Ectodermal cell (in vitro differentiated cells): ENCODE measurements at regions not wholly inside any gene's neighbourhood (a gene's known extent, or its start where the extent isn't known, plus 50 kb on each side); places are given as distances from the start of the nearest gene placed in this dataset.

ENCODE experiments used
- H3K27ac ChIP-seq: 2 replicates; pipeline ENCODE4 v1.7.0; 2013; ENCODE audit warnings: mild to moderate bottlenecking, low read depth, low read length; ENCODE audit not compliant: insufficient read depth, poor library complexity, severe bottlenecking
- H3K27me3 ChIP-seq: 2 replicates; pipeline ENCODE4 v1.7.0; 2013; ENCODE audit warnings: mild to moderate bottlenecking, low read length; ENCODE audit not compliant: insufficient read depth, control insufficient read depth, poor library complexity, severe bottlenecking
- H3K36me3 ChIP-seq: one replicate; pipeline ENCODE4 v1.7.0; 2013; ENCODE audit warnings: low read length; ENCODE audit not compliant: control insufficient read depth, insufficient read depth
- H3K4me1 ChIP-seq: one replicate; pipeline ENCODE4 v1.7.0; 2013; ENCODE audit warnings: low read length; ENCODE audit not compliant: control insufficient read depth, insufficient read depth
- H3K4me3 ChIP-seq: 2 replicates; pipeline ENCODE4 v1.7.0; 2013; ENCODE audit warnings: low read depth, low read length, control low read depth; ENCODE audit not compliant: insufficient read depth
- H3K9me3 ChIP-seq: 2 replicates; pipeline ENCODE4 v1.7.0; 2013; ENCODE audit warnings: mild to moderate bottlenecking, low read length, moderate library complexity; ENCODE audit not compliant: control insufficient read depth
- WGBS, 2 experiments: methylation state at CpG; one replicate each; pipeline ENCODE4 v1.1.7; 2013; ENCODE audit warnings: missing lambda C conversion rate in 2 of 2; 5-methylcytosine and 5-hydroxymethylcytosine counted together

DNA sequence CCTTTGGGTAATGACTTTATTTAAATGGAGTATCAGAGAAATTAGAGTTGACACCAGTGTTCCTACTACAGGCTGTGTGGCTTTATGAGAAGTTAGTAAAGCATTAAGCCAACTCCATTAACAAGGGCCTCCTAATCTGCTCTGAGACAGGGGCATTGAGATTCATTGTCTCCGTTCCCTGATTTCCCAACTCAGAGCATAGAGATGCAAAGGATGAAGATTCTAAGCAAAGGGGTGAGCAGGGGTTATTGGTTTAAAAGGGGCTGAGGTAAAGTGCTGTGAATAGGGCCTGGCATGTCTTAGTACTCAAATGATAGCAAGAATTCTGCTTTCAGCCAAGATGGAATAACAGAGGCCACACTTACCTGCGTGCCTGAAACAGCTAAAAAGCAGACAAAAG lies 428.4 kb downstream of the PTPRU start:
- no peaks in the 10 kb centered on the region for H3K27me3 ChIP-seq
- H3K9me3 ChIP-seq = no peaks in the 10 kb centered on the region
- H3K36me3 ChIP-seq = no peaks in the 10 kb centered on the region
- WGBS, 2 experiments = 65% methylated on average over 2 of the region's 2 CpGs
- no peak overlapping the region for H3K4me3 ChIP-seq
- peaks cover 5% of the 10 kb centered on the region for H3K4me1 ChIP-seq
- H3K27ac ChIP-seq = no peak overlapping the region

GRCh38 chr1:29658688-29659087 lies 422.4 kb downstream of the PTPRU start:
- Histone ChIP-seq H3K27me3 (no peaks in the 10 kb centered on the region), H3K9me3 (no peaks in the 10 kb centered on the region), H3K27ac (no peak overlapping the region), H3K4me1 (no peaks in the 10 kb centered on the region), H3K36me3 (no peaks in the 10 kb centered on the region), H3K4me3 (no peak overlapping the region)
- 85% methylated on average over 1 of the region's 1 CpG; no CpG with 5 or more reads in 1 of the 2 experiments for WGBS, 2 experiments

DNA sequence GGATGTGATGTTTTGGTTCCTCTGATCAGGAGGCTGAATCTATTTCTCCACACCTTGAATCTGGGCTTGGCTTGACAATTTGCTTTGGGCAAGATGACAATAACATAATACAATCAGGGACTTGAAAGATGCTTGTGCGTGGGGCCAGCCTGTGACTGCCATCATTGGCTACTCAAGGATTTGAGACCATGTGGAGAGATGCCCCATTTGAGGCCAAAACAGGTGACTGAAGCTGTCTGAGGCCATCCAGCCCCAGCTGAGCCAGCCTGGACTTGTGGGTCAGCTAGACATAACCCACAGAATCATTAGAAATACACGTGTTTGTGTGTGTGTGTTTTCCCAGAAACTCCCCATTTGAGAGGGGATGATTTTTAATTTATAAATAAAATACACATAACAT lies 421.5 kb downstream of the PTPRU start:
- 90 to 93% methylated on average over 1 of the region's 2 CpGs for WGBS, 2 experiments
- no peaks in the 10 kb centered on the region for H3K4me1 ChIP-seq

GRCh38 chr1:29655945-29656850 lies 419.9 kb downstream of the PTPRU start:
- no peaks in the 10 kb centered on the region for H3K9me3 ChIP-seq
- 59 to 62% methylated on average over 8 of the region's 8 CpGs for WGBS, 2 experiments

More for the DNA sequence above, 421.5 kb downstream of the PTPRU start:
- Histone ChIP-seq H3K27me3 (no peaks in the 10 kb centered on the region), H3K27ac (no peak overlapping the region), H3K36me3 (no peaks in the 10 kb centered on the region), H3K9me3 (no peaks in the 10 kb centered on the region), H3K4me3 (no peak overlapping the region)

GRCh38 chr1:29655145-29655544 lies 418.8 kb downstream of the PTPRU start:
- WGBS, 2 experiments = 94 to 95% methylated on average over 5 of the region's 5 CpGs
- Histone ChIP-seq H3K4me3 (no peak overlapping the region), H3K27me3 (no peaks in the 10 kb centered on the region), H3K4me1 (no peaks in the 10 kb centered on the region), H3K27ac (no peak overlapping the region), H3K9me3 (no peaks in the 10 kb centered on the region), H3K36me3 (no peaks in the 10 kb centered on the region)

More at GRCh38 chr1:29655945-29656850, 419.9 kb downstream of the PTPRU start:
- no peak overlapping the region for H3K27ac ChIP-seq
- H3K36me3 ChIP-seq = no peaks in the 10 kb centered on the region
- H3K27me3 ChIP-seq = no peaks in the 10 kb centered on the region
- no peak overlapping the region for H3K4me3 ChIP-seq
- H3K4me1 ChIP-seq = no peaks in the 10 kb centered on the region

GRCh38 chr1:29653886-29654450 lies 417.6 kb downstream of the PTPRU start:
- Histone ChIP-seq H3K9me3 (no peaks in the 10 kb centered on the region), H3K4me1 (no peaks in the 10 kb centered on the region), H3K4me3 (no peak overlapping the region), H3K36me3 (no peaks in the 10 kb centered on the region), H3K27ac (no peak overlapping the region), H3K27me3 (no peaks in the 10 kb centered on the region)
- WGBS, 2 experiments = 87 to 88% methylated on average over 3 of the region's 3 CpGs

DNA sequence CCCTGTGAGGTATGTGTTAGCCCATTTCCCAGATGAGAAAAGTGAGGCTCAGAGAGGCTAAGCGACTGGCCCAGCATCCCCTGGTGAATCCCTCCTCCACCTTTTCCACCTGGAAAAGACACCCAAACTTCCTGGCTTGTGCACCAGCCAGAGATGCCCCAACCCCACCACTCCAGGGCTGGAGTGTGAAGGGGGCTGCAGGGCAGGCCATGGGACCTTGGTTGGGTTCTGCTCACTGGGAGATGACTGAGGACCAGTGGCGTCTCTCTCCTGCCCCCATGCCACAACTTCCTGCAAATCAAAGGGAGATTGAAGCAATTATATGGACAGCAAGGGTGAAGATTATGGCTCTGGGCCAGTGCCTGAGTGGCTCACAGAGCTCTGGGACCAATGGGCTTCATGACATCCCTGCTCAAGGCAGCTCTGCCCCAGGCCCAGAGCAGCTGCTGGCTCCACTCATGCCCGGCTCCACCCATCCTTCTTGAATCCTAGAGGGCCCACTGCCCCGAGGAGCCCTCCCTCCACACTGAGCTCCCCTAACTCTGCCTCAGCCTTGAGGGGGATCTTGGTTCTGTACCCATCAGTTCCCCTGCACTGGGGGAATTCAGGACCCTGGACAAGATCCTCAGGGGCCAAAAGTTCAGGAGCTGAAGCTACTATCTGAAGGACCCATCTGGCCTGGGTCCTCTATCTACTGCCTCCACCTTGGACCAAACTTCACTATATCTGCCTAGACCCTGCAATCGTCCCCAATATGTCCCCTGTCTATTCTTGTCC lies 416.9 kb downstream of the PTPRU start:
- Histone ChIP-seq H3K4me1 (no peaks in the 10 kb centered on the region), H3K36me3 (no peaks in the 10 kb centered on the region), H3K9me3 (no peaks in the 10 kb centered on the region), H3K4me3 (no peak overlapping the region), H3K27ac (no peak overlapping the region), H3K27me3 (no peaks in the 10 kb centered on the region)
- WGBS, 2 experiments = 82 to 87% methylated on average over 5 of the region's 5 CpGs

DNA sequence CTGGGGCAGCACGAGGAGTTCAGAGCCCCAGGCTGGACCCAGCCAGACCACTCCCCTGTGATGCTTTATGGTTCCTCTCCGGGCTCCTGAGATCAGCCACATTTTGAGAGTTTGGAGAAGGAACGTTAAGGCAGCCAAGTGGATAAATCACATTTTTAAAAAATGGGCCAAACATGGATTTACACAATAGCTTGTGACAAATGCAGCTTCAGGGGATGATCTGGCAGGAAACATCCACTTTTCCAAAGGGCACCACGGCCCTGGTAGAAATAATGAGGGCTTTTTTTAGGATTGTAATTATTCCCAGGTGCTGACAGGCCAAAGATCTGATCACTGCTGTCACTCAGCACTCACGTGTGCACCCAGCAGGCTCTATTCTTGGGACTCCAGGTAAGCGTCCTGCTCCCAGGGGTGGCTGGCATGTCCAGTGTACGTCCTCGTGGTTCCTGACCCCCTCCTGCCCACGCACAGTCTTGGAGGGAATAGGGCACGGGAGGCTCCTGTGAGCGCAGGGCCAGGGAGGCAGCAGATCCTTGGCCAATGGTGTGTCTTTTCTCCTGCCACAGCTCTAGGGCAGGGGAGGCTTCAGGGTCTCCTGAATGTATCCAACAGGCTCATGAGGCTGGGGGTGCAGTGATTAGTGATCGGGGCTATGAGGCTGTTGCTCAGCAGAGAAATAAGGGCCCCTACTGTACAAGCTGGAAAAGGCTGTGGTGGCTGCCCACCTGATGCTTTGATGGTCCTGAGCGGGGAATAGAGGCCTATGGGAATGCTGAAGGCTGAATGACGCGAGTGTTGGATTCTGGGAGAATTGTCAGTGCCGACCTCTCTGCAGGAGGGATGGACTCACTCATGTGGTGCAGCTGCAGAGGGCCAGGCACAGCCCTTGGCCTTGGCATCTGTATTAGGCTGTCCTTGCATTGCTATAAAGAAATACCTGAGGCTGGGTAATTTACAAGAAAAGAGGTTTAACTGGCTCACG lies 415.7 kb downstream of the PTPRU start:
- no peaks in the 10 kb centered on the region for H3K36me3 ChIP-seq
- no peaks in the 10 kb centered on the region for H3K4me1 ChIP-seq
- H3K27ac ChIP-seq = no peak overlapping the region
- WGBS, 2 experiments = 90 to 93% methylated on average over 17 of the region's 17 CpGs
- no peaks in the 10 kb centered on the region for H3K27me3 ChIP-seq
- no peak overlapping the region for H3K4me3 ChIP-seq
- no peaks in the 10 kb centered on the region for H3K9me3 ChIP-seq

- Histone ChIP-seq H3K4me3 (no peak overlapping the region), H3K9me3 (no peaks in the 10 kb centered on the region), H3K27ac (no peak overlapping the region), H3K4me1 (no peaks in the 10 kb centered on the region), H3K36me3 (no peaks in the 10 kb centered on the region), H3K27me3 (no peaks in the 10 kb centered on the region)
Measured at GRCh38 chr1:29651246-29651645, 414.9 kb downstream of the PTPRU start.
